ENCODE measurements at regions not wholly inside any gene's neighbourhood (a gene's known extent, or its start where the extent isn't known, plus 50 kb on each side); places are given as distances from the start of the nearest gene placed in this dataset.

GRCh38 chr3:159904455-159904854 lies 84.2 kb upstream of the IL12A start:
- TF ChIP-seq, protein P1, sequence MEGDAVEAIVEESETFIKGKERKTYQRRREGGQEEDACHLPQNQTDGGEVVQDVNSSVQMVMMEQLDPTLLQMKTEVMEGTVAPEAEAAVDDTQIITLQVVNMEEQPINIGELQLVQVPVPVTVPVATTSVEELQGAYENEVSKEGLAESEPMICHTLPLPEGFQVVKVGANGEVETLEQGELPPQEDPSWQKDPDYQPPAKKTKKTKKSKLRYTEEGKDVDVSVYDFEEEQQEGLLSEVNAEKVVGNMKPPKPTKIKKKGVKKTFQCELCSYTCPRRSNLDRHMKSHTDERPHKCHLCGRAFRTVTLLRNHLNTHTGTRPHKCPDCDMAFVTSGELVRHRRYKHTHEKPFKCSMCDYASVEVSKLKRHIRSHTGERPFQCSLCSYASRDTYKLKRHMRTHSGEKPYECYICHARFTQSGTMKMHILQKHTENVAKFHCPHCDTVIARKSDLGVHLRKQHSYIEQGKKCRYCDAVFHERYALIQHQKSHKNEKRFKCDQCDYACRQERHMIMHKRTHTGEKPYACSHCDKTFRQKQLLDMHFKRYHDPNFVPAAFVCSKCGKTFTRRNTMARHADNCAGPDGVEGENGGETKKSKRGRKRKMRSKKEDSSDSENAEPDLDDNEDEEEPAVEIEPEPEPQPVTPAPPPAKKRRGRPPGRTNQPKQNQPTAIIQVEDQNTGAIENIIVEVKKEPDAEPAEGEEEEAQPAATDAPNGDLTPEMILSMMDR (IDR thresholded peaks at IDR 0.05 in 8 of 11, conservative IDR thresholded peaks at IDR 0.05 in 3 of 11), result no peak
- TF ChIP-seq POLR2A (IDR thresholded peaks at IDR 0.05), result no peak

Data from spleen (tissue), 7 donors.